Superior temporal gyrus (tissue), 1 donor: ENCODE measurements at regions not wholly inside any gene's neighbourhood (a gene's known extent, or its start where the extent isn't known, plus 50 kb on each side); places are given as distances from the start of the nearest gene placed in this dataset.
"Not testable (repeated sequence)": the region's sequence is repeated elsewhere in the genome, so short reads cannot be mapped to it uniquely, and the experiment has no call there.

Experiments used
- DNase-seq: peaks from one replicate; pipeline ENCODE4 v3.0.0-alpha.2; 2016; ENCODE audit errors: extremely low spot score

- DNase-seq, result not testable (repeated sequence)
These were observed 118.2 kb upstream of the FOLH1 start for GRCh38 chr11:49326651-49327050.

- DNase-seq, result no peak
These were observed 107.8 kb upstream of the FOLH1 start for GRCh38 chr11:49316180-49316579.

DNA sequence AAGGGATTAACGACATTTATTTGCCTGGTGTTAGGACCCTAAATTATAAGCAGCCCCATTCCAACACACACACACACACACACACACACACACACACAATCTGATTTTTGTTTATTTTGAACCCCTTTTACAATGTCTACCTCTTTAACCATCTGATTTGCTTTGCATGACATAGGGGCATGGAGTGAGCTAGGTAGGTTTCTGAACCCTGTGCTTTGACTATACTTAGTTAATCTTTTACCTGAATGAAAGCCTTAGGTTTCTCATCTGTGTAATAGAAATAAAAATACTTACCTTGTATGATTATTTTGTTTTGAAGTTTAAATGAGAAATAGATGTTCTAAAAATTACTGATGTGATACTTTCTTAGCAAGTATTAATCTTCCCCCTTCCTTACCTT is 94.7 kb upstream of the FOLH1 start:
- no peak for DNase-seq

DNA sequence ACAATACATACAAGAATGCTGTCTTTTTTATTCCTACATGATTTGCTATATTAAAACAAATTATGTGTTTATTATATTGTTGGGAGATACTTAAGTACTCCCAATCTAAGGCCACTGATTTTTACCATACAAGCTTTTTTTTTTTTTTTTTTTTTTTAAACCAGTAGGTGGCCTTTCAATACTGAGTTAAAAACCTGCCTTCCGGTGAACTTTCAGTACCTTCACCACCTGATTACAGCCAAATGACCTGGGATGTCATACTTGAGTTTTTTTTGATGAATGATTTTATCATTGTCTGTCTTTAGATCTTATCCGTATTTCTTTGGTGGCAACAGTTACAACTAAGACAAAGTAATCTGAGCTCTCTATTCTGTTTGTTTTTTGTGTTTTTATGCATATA is 94.0 kb upstream of the FOLH1 start:
- DNase-seq, result no peak

DNA sequence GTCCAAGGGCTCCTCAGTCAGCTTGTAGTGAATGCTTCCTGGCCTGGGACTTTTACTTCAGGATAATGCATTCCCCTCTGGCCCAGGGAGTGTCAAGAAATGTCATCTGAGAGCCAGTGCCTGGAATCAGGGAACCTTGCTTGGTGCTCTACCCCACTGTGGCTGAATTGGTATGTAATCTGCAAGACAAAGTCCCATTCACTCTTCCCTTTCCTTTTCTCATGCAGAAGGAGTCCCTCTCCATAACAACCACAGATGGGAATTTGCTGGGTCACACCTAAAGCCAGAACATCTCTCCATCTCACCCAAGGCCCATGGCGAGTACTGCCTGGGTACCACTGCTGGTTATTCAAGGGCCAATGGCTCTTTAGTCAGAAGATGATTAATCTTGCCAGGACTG is 89.6 kb upstream of the FOLH1 start:
- not testable (repeated sequence) for DNase-seq

- not testable (repeated sequence) for DNase-seq
These were observed 75.5 kb upstream of the FOLH1 start for GRCh38 chr11:49283911-49284310.

DNA sequence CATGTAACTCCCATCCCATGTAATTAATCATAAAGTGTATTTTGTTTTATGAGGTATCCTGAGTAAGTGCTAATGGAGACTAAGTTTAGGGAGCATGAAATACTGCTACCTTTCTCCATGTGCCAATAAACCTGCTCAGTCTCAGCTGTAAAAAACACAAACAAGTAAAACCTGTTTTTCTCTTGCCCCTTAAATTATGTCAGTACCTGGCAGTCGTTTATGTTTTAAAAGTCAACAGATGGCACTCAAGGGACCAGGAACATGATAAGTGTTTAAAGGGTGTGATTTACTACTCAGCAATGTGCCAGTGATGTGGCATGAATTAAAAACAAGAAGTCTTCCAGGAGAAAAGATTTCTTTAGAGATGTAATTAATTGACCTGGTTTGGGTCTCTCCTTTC is 74.9 kb upstream of the FOLH1 start:
- DNase-seq, result not testable (repeated sequence)

DNA sequence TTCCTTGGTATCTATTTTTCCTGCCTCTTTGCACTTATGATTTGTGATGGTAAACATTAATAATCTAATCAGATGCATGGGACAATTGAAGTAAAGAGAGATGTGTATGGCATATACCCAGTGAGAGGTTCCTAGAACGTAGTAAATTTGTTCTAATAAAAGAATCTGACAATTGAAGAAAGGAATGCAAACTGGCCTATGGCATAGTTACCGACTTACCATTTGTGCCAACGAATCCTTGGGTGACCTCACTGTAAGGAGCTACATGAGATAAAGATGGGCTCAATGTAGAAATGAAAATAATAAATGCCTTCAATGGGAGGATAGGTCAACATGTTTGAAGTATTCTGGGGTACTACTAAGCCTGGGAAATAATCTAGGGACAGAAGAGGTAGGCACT is 73.7 kb upstream of the FOLH1 start:
- not testable (repeated sequence) for DNase-seq

- DNase-seq, result not testable (repeated sequence)
These were observed 69.5 kb upstream of the FOLH1 start for GRCh38 chr11:49277951-49278350.
